HepG2 (cell line): ENCODE measurements at regions not wholly inside any gene's neighbourhood (a gene's known extent, or its start where the extent isn't known, plus 50 kb on each side); places are given as distances from the start of the nearest gene placed in this dataset.

Experiments used
- ATAC-seq: fragments of 200-7000 bp; cut with Tn5 transposase; 3 replicates; pipeline ENCODE4 v1.9.1; 2020; ENCODE audit warnings: mild to moderate bottlenecking, moderate library complexity
- BruUV-seq: library from RNA; stranded (reverse); fragments of 400-500 nt; replicated peaks from 2 replicates; lab custom pipeline; 2021; lab: Mats Ljungman, UMichigan
- CTCF ChIA-PET: fragments of 300-600 bp; formaldehyde crosslinking; extraction: SDS; loops from one replicate; lab custom pipeline; 2021; ENCODE audit warnings: low total read pairs, inconsistent platforms, low intra/inter-chr PET ratio; lab: Yijun Ruan, JAX
- POLR2A ChIA-PET: fragments of 350-600 bp; sonication (Branson Sonifier 250); formaldehyde crosslinking; loops from one replicate; lab custom pipeline; 2020; ENCODE audit warnings: antibody characterized with exemption, inconsistent platforms; lab: Yijun Ruan, JAX
- DNase-seq: peaks from one replicate; pipeline ENCODE4 v3.0.0-alpha.2; 2015; ENCODE audit warnings: low spot score
- FAIRE-seq: peaks from 3 replicates; lab custom pipeline; 2011; peaks lifted over from hg19 to GRCh38; lab: Jason Lieb, UNC
- H2AFZ ChIP-seq: one replicate; pipeline ENCODE4 v1.6.1; 2011; ENCODE audit warnings: low read length, inconsistent platforms
- H3K27ac ChIP-seq: fragments of 300-600 bp; 3 replicates; pipeline ENCODE4 v1.8.0; 2011; ENCODE audit warnings: mixed run types, mild to moderate bottlenecking, mixed read lengths, low read length, inconsistent platforms; ENCODE audit not compliant: insufficient read depth; ENCODE audit errors: extremely low read length
- H3K27me3 ChIP-seq, 2 experiments: fragments of 200-600 bp in 1 of 2; 2 replicates in 1 of 2; 3 replicates in 1 of 2; pipeline versions ENCODE4 v1.6.0 to v1.8.0; 2011; ENCODE audit warnings: low read length in 2 of 2, mild to moderate bottlenecking in 2 of 2, moderate library complexity in 2 of 2, inconsistent platforms in 1 of 2; ENCODE audit not compliant: insufficient read depth in 2 of 2, control insufficient read depth in 1 of 2
- H3K36me3 ChIP-seq, 2 experiments: fragments of 200-600 bp in 1 of 2; replicated peaks in 1 of 2; 2 replicates in 1 of 2; 3 replicates in 1 of 2; pipeline versions ENCODE4 v1.5.1 to v1.8.0; 2011; ENCODE audit warnings: low read length in 2 of 2, inconsistent platforms in 1 of 2; ENCODE audit not compliant: insufficient read depth in 2 of 2, control insufficient read depth in 1 of 2
- H3K4me1 ChIP-seq: 2 replicates; pipeline ENCODE4 v1.5.1; 2012; ENCODE audit warnings: low read length, inconsistent platforms; ENCODE audit not compliant: insufficient read depth
- H3K4me2 ChIP-seq: 2 replicates; pipeline ENCODE4 v1.6.0; 2011; ENCODE audit warnings: low read depth, low read length, inconsistent platforms
- H3K4me3 ChIP-seq, 3 experiments: fragments of 200-600 bp in 1 of 3; sonication (generic), shearing (Covaris generic) in 1 of 3; replicated peaks in 1 of 3; 2 replicates each; pipeline ENCODE4 v1.5.1; 2011 to 2016; ENCODE audit warnings: low read length in 3 of 3, inconsistent platforms in 2 of 3, low read depth in 2 of 3, mild to moderate bottlenecking in 2 of 3, control low read depth in 1 of 3, mixed read lengths in 1 of 3; ENCODE audit not compliant: insufficient read depth in 1 of 3
- H3K79me2 ChIP-seq: one replicate; pipeline ENCODE4 v1.6.1; 2011; ENCODE audit warnings: low read length, inconsistent platforms; ENCODE audit not compliant: insufficient read depth
- H3K9ac ChIP-seq: 2 replicates; pipeline ENCODE4 v1.6.0; 2011; ENCODE audit warnings: mild to moderate bottlenecking, low read depth, low read length, inconsistent platforms; ENCODE audit not compliant: insufficient read depth
- H3K9me3 ChIP-seq: 2 replicates; pipeline ENCODE4 v1.5.1; 2012; ENCODE audit warnings: mild to moderate bottlenecking, low read length
- H4K20me1 ChIP-seq: 2 replicates; pipeline ENCODE4 v1.6.0; 2011; ENCODE audit warnings: inconsistent platforms, mild to moderate bottlenecking, low read length, moderate library complexity; ENCODE audit not compliant: insufficient read depth
- FOXM1 ChIP-seq: sonication (generic); formaldehyde crosslinking; IDR thresholded peaks from 2 replicates; pipeline ENCODE4 v1.5.0; 2020; ENCODE audit warnings: missing genetic modification reagents
- HNRNPLL ChIP-seq: fragments of 200-400 bp; formaldehyde crosslinking; IDR thresholded peaks from 2 replicates; pipeline ENCODE4 v1.6.1; 2017; ENCODE audit warnings: mild to moderate bottlenecking, low read depth, low read length; ENCODE audit not compliant: poor library complexity, severe bottlenecking
- JDP2 ChIP-seq: sonication (generic); formaldehyde crosslinking; IDR thresholded peaks from 2 replicates; pipeline ENCODE4 v1.8.1; 2022; ENCODE audit warnings: missing genetic modification reagents, borderline replicate concordance
- JUNB ChIP-seq: sonication (generic); formaldehyde crosslinking; IDR thresholded peaks from 2 replicates; pipeline ENCODE4 v1.8.0; 2022; ENCODE audit warnings: missing genetic modification reagents, mild to moderate bottlenecking, borderline replicate concordance
- SOX5 ChIP-seq: IDR thresholded peaks from 2 replicates; pipeline ENCODE4 v1.6.1; 2016; ENCODE audit warnings: borderline replicate concordance
- TEAD3 ChIP-seq: optimal IDR thresholded peaks from 2 replicates; pipeline ENCODE3; 2016; ENCODE audit warnings: borderline replicate concordance
- TRAFD1 ChIP-seq: sonication (generic); formaldehyde crosslinking; IDR thresholded peaks from 2 replicates; pipeline ENCODE4 v1.5.1; 2020; ENCODE audit warnings: missing genetic modification reagents, mild to moderate bottlenecking, borderline replicate concordance
- ZNF232 ChIP-seq: sonication (generic); formaldehyde crosslinking; IDR thresholded peaks from 2 replicates; pipeline ENCODE4 v1.4.0; 2020; ENCODE audit warnings: missing genetic modification reagents, borderline replicate concordance
- ZNF354B ChIP-seq: sonication (generic); formaldehyde crosslinking; IDR thresholded peaks from 2 replicates; pipeline ENCODE4 v1.8.0; 2022; ENCODE audit warnings: mild to moderate bottlenecking, missing genetic modification reagents
- ZNF670 ChIP-seq: sonication (generic); formaldehyde crosslinking; IDR thresholded peaks from 2 replicates; pipeline ENCODE4 v1.8.0; 2022; ENCODE audit warnings: mild to moderate bottlenecking, missing genetic modification reagents, borderline replicate concordance
- ZNF709 ChIP-seq: sonication (generic); formaldehyde crosslinking; IDR thresholded peaks from 2 replicates; pipeline ENCODE4 v1.5.0; 2020; ENCODE audit warnings: mild to moderate bottlenecking, missing genetic modification reagents
- ZNF772 ChIP-seq: sonication (generic); formaldehyde crosslinking; IDR thresholded peaks from 2 replicates; pipeline ENCODE4 v1.5.0; 2020; ENCODE audit warnings: mild to moderate bottlenecking, missing genetic modification reagents
- ZNF782 ChIP-seq: sonication (generic); formaldehyde crosslinking; IDR thresholded peaks from 2 replicates; pipeline ENCODE4 v1.4.0; 2020; ENCODE audit warnings: missing genetic modification reagents, mild to moderate bottlenecking, borderline replicate concordance
- WGBS: methylation state at CpG from one replicate; pipeline ENCODE4 v1.1.6; 2017; ENCODE audit warnings: low lambda C conversion rate; 5-methylcytosine and 5-hydroxymethylcytosine counted together
- in situ Hi-C: cut with HindIII; loops from 2 replicates; pipeline ENCODE4 v1.10.0; 2017; ENCODE audit warnings: low pct_unique_long_range_greater_than_20kb; ENCODE audit not compliant: extremely low pct_ligation_motif_present
- intact Hi-C: fragments of 100-400 bp; cut with micrococcal nuclease; formaldehyde crosslinking; loops from one replicate; pipeline ENCODE4 v1.10.0; 2022; ENCODE audit not compliant: unreplicated experiment

GRCh38 chr9:96168882-96169281 lies 133.1 kb downstream of the HSD17B3 start:
- H3K4me3 ChIP-seq = peak overlapping the region in 1 of 3 experiments; percentile 60; a peak in 1 of 6 replicates
- ChIA-PET POLR2A (no interaction called here), CTCF (no interaction called here)
- TF ChIP-seq ZNF670 (CRISPR knock-in tag) (no peak), HNRNPLL (no peak), ZNF354B (CRISPR knock-in tag) (no peak), JDP2 (CRISPR knock-in tag) (no peak), FOXM1 (no peak), ZNF772 (CRISPR knock-in tag) (no peak), ZNF232 (no peak), ZNF709 (no peak), JUNB (CRISPR knock-in tag) (no peak), TRAFD1 (CRISPR knock-in tag) (no peak), TEAD3 (CRISPR knock-in tag) (no peak), SOX5 (CRISPR knock-in tag) (no peak), ZNF782 (no peak)
- no peak overlapping the region for H3K9ac ChIP-seq
- FAIRE-seq (no peak), ATAC-seq (peak; percentile 18; the same call in 1 of the 3 replicates), DNase-seq (no peak)
- intact Hi-C loops (no loop called here), in situ Hi-C loops (no loop called here)
- BruUV-seq = no TSS peak
- H3K27ac ChIP-seq = no peak overlapping the region
- H3K79me2 ChIP-seq = no peaks in the 10 kb centered on the region
- no peaks in the 10 kb centered on the region for H3K36me3 ChIP-seq
- H3K4me2 ChIP-seq = no peak overlapping the region
- WGBS = 78% methylated on average over 5 of the region's 10 CpGs
- H3K9me3 ChIP-seq = no peaks in the 10 kb centered on the region
- H3K4me1 ChIP-seq = peaks cover 28% of the 10 kb centered on the region
- no peak overlapping the region for H2AFZ ChIP-seq
- peaks cover 4 to 15% of the 10 kb centered on the region in 2 experiments; a peak in 3 of 5 replicates for H3K27me3 ChIP-seq
- H4K20me1 ChIP-seq = no peaks in the 10 kb centered on the region
